ENCODE measurements at regions not wholly inside any gene's neighbourhood (a gene's known extent, or its start where the extent isn't known, plus 50 kb on each side); places are given as distances from the start of the nearest gene placed in this dataset.

GRCh38 chr3:72278349-72279067 lies 493.6 kb upstream of the PROK2 start:
- H3K4me2 ChIP-seq (ENCODE audit: low read depth, low read length): no peak overlapping the region
- no peaks in the 10 kb centered on the region for H3K9me3 ChIP-seq (replicated peaks; ENCODE audit: insufficient read depth, low read length)
- no peak for DNase-seq
- no peaks in the 10 kb centered on the region for H3K36me3 ChIP-seq (replicated peaks; ENCODE audit: insufficient read depth, low read length)
- H4K20me1 ChIP-seq (ENCODE audit: insufficient read depth, low read length): no peaks in the 10 kb centered on the region
- no peaks in the 10 kb centered on the region for H3K27me3 ChIP-seq (replicated peaks; ENCODE audit: insufficient read depth, low read length)
- H3K79me2 ChIP-seq (ENCODE audit: low read length): no peaks in the 10 kb centered on the region
- no peak overlapping the region for H3K9ac ChIP-seq (ENCODE audit: low read length)
- H2AFZ ChIP-seq (ENCODE audit: low read length): no peak overlapping the region
- H3K4me1 ChIP-seq (ENCODE audit: low read length): no peaks in the 10 kb centered on the region
- H3K27ac ChIP-seq (ENCODE audit: low read length): no peak overlapping the region
- no peak overlapping the region for H3K4me3 ChIP-seq (ENCODE audit: low read length)
- TF ChIP-seq EZH2phosphoT487 (IDR thresholded peaks at IDR 0.05; ENCODE audit: low read length): no peak
- no peak for TF ChIP-seq CTCF (IDR thresholded peaks at IDR 0.05; ENCODE audit: low read length)
- no peak for TF ChIP-seq EZH2 (optimal IDR thresholded peaks at IDR 0.05; ENCODE audit: low read depth, low read length)
- H3K9me2 ChIP-seq (replicated peaks; ENCODE audit: insufficient read depth, low read length): no peaks in the 10 kb centered on the region
- H3F3A ChIP-seq (ENCODE audit: insufficient read depth, low read length): no peaks in the 10 kb centered on the region

- H3K9me2 ChIP-seq (replicated peaks; ENCODE audit: insufficient read depth, low read length): no peaks in the 10 kb centered on the region
- no peak for TF ChIP-seq EZH2 (optimal IDR thresholded peaks at IDR 0.05; ENCODE audit: low read depth, low read length)
- TF ChIP-seq CTCF (IDR thresholded peaks at IDR 0.05; ENCODE audit: low read length): no peak
- no peak for TF ChIP-seq EZH2phosphoT487 (IDR thresholded peaks at IDR 0.05; ENCODE audit: low read length)
- DNase-seq: no peak
- no peaks in the 10 kb centered on the region for H3K4me1 ChIP-seq (ENCODE audit: low read length)
- no peaks in the 10 kb centered on the region for H3K9me3 ChIP-seq (replicated peaks; ENCODE audit: insufficient read depth, low read length)
- no peak overlapping the region for H3K27ac ChIP-seq (ENCODE audit: low read length)
- no peaks in the 10 kb centered on the region for H3K79me2 ChIP-seq (ENCODE audit: low read length)
- no peak overlapping the region for H2AFZ ChIP-seq (ENCODE audit: low read length)
- H4K20me1 ChIP-seq (ENCODE audit: insufficient read depth, low read length): no peaks in the 10 kb centered on the region
- H3K36me3 ChIP-seq (replicated peaks; ENCODE audit: insufficient read depth, low read length): no peaks in the 10 kb centered on the region
- no peaks in the 10 kb centered on the region for H3F3A ChIP-seq (ENCODE audit: insufficient read depth, low read length)
- H3K27me3 ChIP-seq (replicated peaks; ENCODE audit: insufficient read depth, low read length): no peaks in the 10 kb centered on the region
- no peak overlapping the region for H3K9ac ChIP-seq (ENCODE audit: low read length)
- no peak overlapping the region for H3K4me2 ChIP-seq (ENCODE audit: low read depth, low read length)
- no peak overlapping the region for H3K4me3 ChIP-seq (ENCODE audit: low read length)
These were observed 492.8 kb upstream of the PROK2 start for GRCh38 chr3:72277710-72278109.

GRCh38 chr3:72276806-72277205 lies 491.9 kb upstream of the PROK2 start:
- no peaks in the 10 kb centered on the region for H3K9me2 ChIP-seq (replicated peaks; ENCODE audit: insufficient read depth, low read length)
- H3K9me3 ChIP-seq (replicated peaks; ENCODE audit: insufficient read depth, low read length): no peaks in the 10 kb centered on the region
- H3K4me3 ChIP-seq (ENCODE audit: low read length): no peak overlapping the region
- no peak overlapping the region for H3K27ac ChIP-seq (ENCODE audit: low read length)
- H4K20me1 ChIP-seq (ENCODE audit: insufficient read depth, low read length): no peaks in the 10 kb centered on the region
- no peaks in the 10 kb centered on the region for H3K79me2 ChIP-seq (ENCODE audit: low read length)
- TF ChIP-seq CTCF (IDR thresholded peaks at IDR 0.05; ENCODE audit: low read length) (no peak), EZH2 (optimal IDR thresholded peaks at IDR 0.05; ENCODE audit: low read depth, low read length) (no peak), EZH2phosphoT487 (IDR thresholded peaks at IDR 0.05; ENCODE audit: low read length) (no peak)
- H3F3A ChIP-seq (ENCODE audit: insufficient read depth, low read length): no peaks in the 10 kb centered on the region
- H3K4me2 ChIP-seq (ENCODE audit: low read depth, low read length): no peak overlapping the region
- no peaks in the 10 kb centered on the region for H3K4me1 ChIP-seq (ENCODE audit: low read length)
- no peaks in the 10 kb centered on the region for H3K36me3 ChIP-seq (replicated peaks; ENCODE audit: insufficient read depth, low read length)
- H3K9ac ChIP-seq (ENCODE audit: low read length): no peak overlapping the region
- no peak for DNase-seq
- H2AFZ ChIP-seq (ENCODE audit: low read length): no peak overlapping the region
- no peaks in the 10 kb centered on the region for H3K27me3 ChIP-seq (replicated peaks; ENCODE audit: insufficient read depth, low read length)
